ENCODE measurements at regions not wholly inside any gene's neighbourhood (a gene's known extent, or its start where the extent isn't known, plus 50 kb on each side); places are given as distances from the start of the nearest gene placed in this dataset.

GRCh38 chr12:75710361-75711069 is 199.1 kb upstream of the KRR1 start (continued):
- no peak for TF ChIP-seq MTA3 (IDR thresholded peaks at IDR 0.05; ENCODE audit: borderline replicate concordance)

GRCh38 chr12:75709503-75709902 is 198.1 kb upstream of the KRR1 start:
- no peak overlapping the region for H2AFZ ChIP-seq (ENCODE audit: low read depth, low read length)
- H3K27ac ChIP-seq (ENCODE audit: extremely low read depth, low read depth, low read length) = no peak overlapping the region
- no peak for ATAC-seq
- no TSS peak for BruUV-seq (replicated peaks)
- no peak overlapping the region for H3K4me2 ChIP-seq (ENCODE audit: insufficient read depth, low read length)
- H3K9ac ChIP-seq (ENCODE audit: insufficient read depth in 1 of 2, low read depth in 2 of 2, low read length in 2 of 2) = no peak overlapping the region
- no peaks in the 10 kb centered on the region for H3K36me3 ChIP-seq (ENCODE audit: control insufficient read depth, insufficient read depth, low read length)
- peaks cover 3 to 28% of the 10 kb centered on the region in 2 experiments; a peak in 4 of 5 replicates for H3K4me1 ChIP-seq (replicated peaks in 1 of 2; ENCODE audit: control insufficient read depth in 2 of 2, insufficient read depth in 2 of 2, low read length in 2 of 2)
- TF ChIP-seq ZNF609 (CRISPR knock-in tag; IDR thresholded peaks at IDR 0.05; ENCODE audit: borderline replicate concordance) (no peak), ARNT (IDR thresholded peaks at IDR 0.05) (no peak), ZBTB9 (CRISPR knock-in tag; IDR thresholded peaks at IDR 0.05) (no peak), ZNF277 (CRISPR knock-in tag; IDR thresholded peaks at IDR 0.05; ENCODE audit: borderline replicate concordance) (no peak), NELFE (IDR thresholded peaks at IDR 0.05; ENCODE audit: insufficient read depth, insufficient read length) (no peak), MXI1 (IDR thresholded peaks at IDR 0.05; ENCODE audit: low read depth, low read length) (no peak), ZNF398 (CRISPR knock-in tag; IDR thresholded peaks at IDR 0.05) (no peak), MYNN (IDR thresholded peaks at IDR 0.05) (no peak), MYNN (CRISPR knock-in tag; IDR thresholded peaks at IDR 0.05) (no peak)
- no peak overlapping the region for H3K4me3 ChIP-seq
- no peaks in the 10 kb centered on the region for H3K9me3 ChIP-seq (replicated peaks; ENCODE audit: control insufficient read depth, insufficient read depth, low read depth, low read length)
- no peaks in the 10 kb centered on the region for H3K9me1 ChIP-seq (ENCODE audit: control insufficient read depth, insufficient read depth, low read length)
- POLR2A ChIA-PET = interaction anchor here (0.7 to 0.8 kb wide), 2 partner anchors 8 to 91 kb away, joined by 3 to 4 read pairs; no protein-coding TSS in a partner anchor
- 43% methylated on average over 2 of the region's 2 CpGs for WGBS (ENCODE audit: insufficient coverage, low coverage, missing lambda C conversion rate)
- no peaks in the 10 kb centered on the region for H3K27me3 ChIP-seq (ENCODE audit: control insufficient read depth in 2 of 2, insufficient read depth in 2 of 2, low read length in 2 of 2)
- H3K79me2 ChIP-seq (ENCODE audit: control insufficient read depth, insufficient read depth, low read length) = no peaks in the 10 kb centered on the region
- DNase-seq (ENCODE audit: extremely low read depth in 1 of 4, low spot score in 3 of 4) = no peak
- intact Hi-C loops (cut with micrococcal nuclease) (loop anchor here (5.0 to 10.0 kb wide), 2 partner anchors 185 to 323 kb away; partner anchors contain the start of gene PHLDA1), in situ Hi-C loops (cut with MboI) (no loop called here)
- H4K20me1 ChIP-seq (replicated peaks; ENCODE audit: control insufficient read depth, insufficient read depth, low read length) = no peaks in the 10 kb centered on the region
- CTCF ChIA-PET (ENCODE audit: low intra/inter-chr PET ratio) = no interaction called here
- FAIRE-seq = no peak
